Stimulated activated naive CD4-positive, alpha-beta T cell (primary cell): ENCODE measurements at regions not wholly inside any gene's neighbourhood (a gene's known extent, or its start where the extent isn't known, plus 50 kb on each side); places are given as distances from the start of the nearest gene placed in this dataset.

Source experiments
- DNase-seq, 6 experiments: peaks; one replicate each; lab custom pipeline; 2025; lab: John Stamatoyannopoulos, UW

GRCh38 chr5:175285261-175285660 is 158.7 kb downstream of the DRD1 start:
- no peak for DNase-seq

GRCh38 chr5:175284806-175285205 is 159.2 kb downstream of the DRD1 start:
- DNase-seq, result no peak

- DNase-seq, result no peak
These were observed 161.3 kb downstream of the DRD1 start for GRCh38 chr5:175282611-175283225.

GRCh38 chr5:175281714-175282113 is 162.3 kb downstream of the DRD1 start:
- no peak for DNase-seq

- DNase-seq, result no peak
These were observed 162.7 kb downstream of the DRD1 start for GRCh38 chr5:175281257-175281656.

GRCh38 chr5:175279506-175279905 is 164.5 kb downstream of the DRD1 start:
- no peak for DNase-seq

GRCh38 chr5:175275748-175276147 is 168.2 kb downstream of the DRD1 start:
- no peak for DNase-seq

GRCh38 chr5:175275097-175275496 is 168.9 kb downstream of the DRD1 start:
- no peak for DNase-seq

GRCh38 chr5:175274171-175274570 is 169.8 kb downstream of the DRD1 start:
- no peak for DNase-seq

- DNase-seq, result no peak
These were observed 179.6 kb downstream of the DRD1 start for GRCh38 chr5:175264406-175264805.

GRCh38 chr5:175263776-175264175 is 180.2 kb downstream of the DRD1 start:
- no peak for DNase-seq

GRCh38 chr5:175261526-175261925 is 182.5 kb downstream of the DRD1 start:
- DNase-seq, result no peak

GRCh38 chr5:175261037-175261436 is 182.9 kb downstream of the DRD1 start:
- DNase-seq, result no peak

- DNase-seq, result no peak
These were observed 186.2 kb downstream of the DRD1 start for GRCh38 chr5:175257847-175258194.

GRCh38 chr5:175257128-175257846 is 186.7 kb downstream of the DRD1 start:
- DNase-seq, result no peak

- DNase-seq, result no peak
These were observed 189.8 kb downstream of the DRD1 start for GRCh38 chr5:175254155-175254554.

- DNase-seq, result no peak
These were observed 190.4 kb downstream of the DRD1 start for GRCh38 chr5:175253597-175253996.

GRCh38 chr5:175252234-175252805 is 191.7 kb downstream of the DRD1 start:
- no peak for DNase-seq

GRCh38 chr5:175250426-175250825 is 193.6 kb downstream of the DRD1 start:
- no peak for DNase-seq

GRCh38 chr5:175248416-175248905 is 195.5 kb downstream of the DRD1 start:
- DNase-seq, result no peak

- DNase-seq, result no peak
These were observed 197.0 kb downstream of the DRD1 start for GRCh38 chr5:175246889-175247520.

GRCh38 chr5:175246242-175246888 is 197.6 kb downstream of the DRD1 start:
- no peak for DNase-seq
